CD4-positive, CD25-positive, alpha-beta regulatory T cell (primary cell): ENCODE measurements at regions not wholly inside any gene's neighbourhood (a gene's known extent, or its start where the extent isn't known, plus 50 kb on each side); places are given as distances from the start of the nearest gene placed in this dataset.

Experiments
- ATAC-seq, 2 donors: fragments of 150-1000 bp; cut with Tn5 transposase; one replicate each; pipeline ENCODE4 v1.10.0; 2021; ENCODE audit warnings: low read depth in 2 of 2, moderate number of reproducible peaks in 2 of 2, moderate library complexity in 1 of 2
- DNase-seq, 3 donors: peaks; one replicate each; pipeline versions ENCODE4 v3.0.0 to v3.0.0-alpha.2; 2012 to 2022; ENCODE audit warnings: mixed read lengths in 1 of 3
- H3K27ac ChIP-seq: one replicate; pipeline ENCODE4 v1.7.0; 2013; ENCODE audit warnings: mild to moderate bottlenecking, low read length; ENCODE audit not compliant: insufficient read depth, poor library complexity, severe bottlenecking
- H3K27me3 ChIP-seq: one replicate; pipeline ENCODE4 v1.7.0; 2013; ENCODE audit warnings: low read length; ENCODE audit not compliant: control insufficient read depth, insufficient read depth
- H3K36me3 ChIP-seq: one replicate; pipeline ENCODE4 v1.7.0; 2013; ENCODE audit warnings: mild to moderate bottlenecking, low read length, moderate library complexity; ENCODE audit not compliant: control insufficient read depth, insufficient read depth
- H3K4me1 ChIP-seq: 2 replicates; pipeline ENCODE4 v1.7.0; 2013; ENCODE audit warnings: mild to moderate bottlenecking, low read length; ENCODE audit not compliant: insufficient read depth, control insufficient read depth, poor library complexity, severe bottlenecking
- H3K4me3 ChIP-seq: one replicate; pipeline ENCODE4 v1.7.0; 2013; ENCODE audit warnings: low read depth, mild to moderate bottlenecking, low read length, moderate library complexity
- H3K9me3 ChIP-seq, 2 experiments: 1 replicate in 1 of 2; 2 replicates in 1 of 2; pipeline ENCODE4 v1.7.0; 2013; ENCODE audit warnings: low read length in 2 of 2, mild to moderate bottlenecking in 1 of 2, moderate library complexity in 1 of 2; ENCODE audit not compliant: control insufficient read depth in 2 of 2
- H3K27ac Mint-ChIP-seq, 3 donors: one replicate each; pipeline ENCODE4 v1.8.0; 2020 to 2022; ENCODE audit warnings: mild to moderate bottlenecking in 3 of 3, mixed read lengths in 3 of 3, moderate library complexity in 2 of 3
- H3K27me3 Mint-ChIP-seq: one replicate; pipeline ENCODE4 v1.8.0; 2022; ENCODE audit warnings: mild to moderate bottlenecking, mixed read lengths
- H3K36me3 Mint-ChIP-seq: one replicate; pipeline ENCODE4 v1.8.0; 2020; ENCODE audit warnings: mixed read lengths
- H3K4me1 Mint-ChIP-seq, 4 donors: one replicate each; pipeline ENCODE4 v1.8.0; 2020 to 2022; ENCODE audit warnings: mixed read lengths in 4 of 4, mild to moderate bottlenecking in 1 of 4
- H3K4me3 Mint-ChIP-seq, 4 donors: one replicate each; pipeline ENCODE4 v1.8.0; 2020 to 2022; ENCODE audit warnings: mild to moderate bottlenecking in 4 of 4, mixed read lengths in 4 of 4, moderate library complexity in 3 of 4
- H3K9me3 Mint-ChIP-seq, 7 donors: one replicate each; pipeline ENCODE4 v1.8.0; 2020 to 2022; ENCODE audit warnings: mixed read lengths in 7 of 7, mild to moderate bottlenecking in 3 of 7, moderate library complexity in 2 of 7

DNA sequence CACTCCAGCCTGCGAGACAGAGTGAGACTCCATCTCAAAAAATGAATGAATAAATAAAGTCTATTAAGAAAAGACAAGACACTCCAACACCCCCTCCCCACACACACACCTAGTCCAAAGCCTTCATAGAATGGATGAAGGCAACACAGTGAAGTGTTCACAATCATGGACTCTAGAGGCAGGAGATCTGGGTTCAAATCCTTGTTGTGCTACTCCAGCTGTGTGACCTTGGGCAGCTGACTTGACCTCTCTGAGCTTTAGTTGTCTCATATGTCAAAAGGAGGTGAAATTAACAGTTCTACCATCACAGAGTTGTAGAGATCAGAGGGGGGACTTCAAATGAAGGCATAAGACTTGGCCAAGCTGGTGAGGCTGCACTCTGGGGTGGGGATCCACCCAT lies 95.8 kb upstream of the MAP1LC3B2 start:
- ATAC-seq: no peak
- no peak for DNase-seq

GRCh38 chr12:116465407-116465806 lies 93.8 kb upstream of the MAP1LC3B2 start:
- no peaks in the 10 kb centered on the region for H3K36me3 ChIP-seq
- DNase-seq: no peak
- H3K27me3 Mint-ChIP-seq: peaks cover 4% of the 10 kb centered on the region

More for the DNA sequence above, 95.8 kb upstream of the MAP1LC3B2 start:
- Histone ChIP-seq H3K4me1 (no peaks in the 10 kb centered on the region), H3K27ac (no peak overlapping the region), H3K9me3 (no peaks in the 10 kb centered on the region), H3K4me3 (no peak overlapping the region), H3K36me3 (no peaks in the 10 kb centered on the region), H3K27me3 (no peaks in the 10 kb centered on the region)
- H3K27me3 Mint-ChIP-seq: peaks cover 4% of the 10 kb centered on the region
- no peaks in the 10 kb centered on the region for H3K4me1 Mint-ChIP-seq
- H3K27ac Mint-ChIP-seq: no peak overlapping the region
- peaks cover 0 to 2% (median 0%) of the 10 kb centered on the region in 7 donors for H3K9me3 Mint-ChIP-seq
- no peaks in the 10 kb centered on the region for H3K36me3 Mint-ChIP-seq
- no peak overlapping the region for H3K4me3 Mint-ChIP-seq

GRCh38 chr12:116465856-116466255 lies 93.3 kb upstream of the MAP1LC3B2 start:
- Histone ChIP-seq H3K36me3 (no peaks in the 10 kb centered on the region), H3K27me3 (no peaks in the 10 kb centered on the region), H3K4me1 (no peaks in the 10 kb centered on the region), H3K4me3 (no peak overlapping the region), H3K27ac (no peak overlapping the region), H3K9me3 (no peaks in the 10 kb centered on the region)
- DNase-seq: no peak
- H3K4me3 Mint-ChIP-seq: no peak overlapping the region
- no peak for ATAC-seq
- H3K9me3 Mint-ChIP-seq: peaks cover 0 to 2% (median 0%) of the 10 kb centered on the region in 7 donors
- no peaks in the 10 kb centered on the region for H3K4me1 Mint-ChIP-seq
- H3K27me3 Mint-ChIP-seq: peaks cover 4% of the 10 kb centered on the region
- peaks cover 3% of the 10 kb centered on the region for H3K36me3 Mint-ChIP-seq
- H3K27ac Mint-ChIP-seq: no peak overlapping the region

More at GRCh38 chr12:116465407-116465806, 93.8 kb upstream of the MAP1LC3B2 start:
- H3K4me3 ChIP-seq: no peak overlapping the region
- H3K27ac ChIP-seq: no peak overlapping the region
- peaks cover 3% of the 10 kb centered on the region for H3K36me3 Mint-ChIP-seq
- H3K9me3 ChIP-seq: no peaks in the 10 kb centered on the region
- H3K27ac Mint-ChIP-seq: no peak overlapping the region
- no peaks in the 10 kb centered on the region for H3K27me3 ChIP-seq
- H3K9me3 Mint-ChIP-seq: peaks cover 0 to 2% (median 0%) of the 10 kb centered on the region in 7 donors
- no peaks in the 10 kb centered on the region for H3K4me1 Mint-ChIP-seq
- no peak for ATAC-seq
- H3K4me1 ChIP-seq: no peaks in the 10 kb centered on the region
- no peak overlapping the region for H3K4me3 Mint-ChIP-seq

GRCh38 chr12:116466536-116466935 lies 92.6 kb upstream of the MAP1LC3B2 start:
- Mint-ChIP-seq H3K4me3 (no peak overlapping the region), H3K9me3 (peaks cover 0 to 2% (median 0%) of the 10 kb centered on the region in 7 donors), H3K27me3 (peaks cover 4% of the 10 kb centered on the region), H3K36me3 (peaks cover 3% of the 10 kb centered on the region), H3K27ac (no peak overlapping the region), H3K4me1 (no peaks in the 10 kb centered on the region)
- no peak for DNase-seq
- Histone ChIP-seq H3K4me1 (no peaks in the 10 kb centered on the region), H3K27ac (no peak overlapping the region), H3K4me3 (no peak overlapping the region), H3K36me3 (no peaks in the 10 kb centered on the region), H3K9me3 (no peaks in the 10 kb centered on the region), H3K27me3 (no peaks in the 10 kb centered on the region)
- no peak for ATAC-seq

DNA sequence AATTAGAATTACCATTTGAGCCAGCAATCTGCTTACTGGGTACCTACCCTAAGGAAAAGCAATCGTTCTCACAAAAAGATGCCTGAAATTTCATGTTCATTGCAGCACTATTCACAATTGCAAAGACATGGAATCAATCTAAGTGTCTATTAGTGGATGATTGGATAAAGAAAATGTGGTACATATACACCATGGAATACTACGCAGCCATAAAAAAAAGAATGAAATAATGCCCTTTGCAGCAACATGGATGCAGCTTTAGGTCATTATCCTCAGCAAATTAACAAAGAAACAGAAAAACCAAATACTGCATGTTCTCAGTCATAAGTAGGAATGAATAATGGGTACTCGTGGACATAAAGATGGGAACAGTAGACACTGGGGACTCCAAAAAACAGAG lies 89.8 kb upstream of the MAP1LC3B2 start:
- Histone ChIP-seq H3K9me3 (no peaks in the 10 kb centered on the region), H3K27ac (no peak overlapping the region), H3K4me3 (no peak overlapping the region), H3K27me3 (no peaks in the 10 kb centered on the region), H3K4me1 (no peaks in the 10 kb centered on the region), H3K36me3 (no peaks in the 10 kb centered on the region)
- peaks cover 0 to 2% (median 0%) of the 10 kb centered on the region in 7 donors for H3K9me3 Mint-ChIP-seq
- H3K4me1 Mint-ChIP-seq: peaks cover 0 to 2% (median under 1%) of the 10 kb centered on the region in 4 donors
- peaks cover 4% of the 10 kb centered on the region for H3K27me3 Mint-ChIP-seq
- ATAC-seq (no peak), DNase-seq (no peak)
- H3K27ac Mint-ChIP-seq: no peak overlapping the region
- peaks cover 3% of the 10 kb centered on the region for H3K36me3 Mint-ChIP-seq
- H3K4me3 Mint-ChIP-seq: no peak overlapping the region

DNA sequence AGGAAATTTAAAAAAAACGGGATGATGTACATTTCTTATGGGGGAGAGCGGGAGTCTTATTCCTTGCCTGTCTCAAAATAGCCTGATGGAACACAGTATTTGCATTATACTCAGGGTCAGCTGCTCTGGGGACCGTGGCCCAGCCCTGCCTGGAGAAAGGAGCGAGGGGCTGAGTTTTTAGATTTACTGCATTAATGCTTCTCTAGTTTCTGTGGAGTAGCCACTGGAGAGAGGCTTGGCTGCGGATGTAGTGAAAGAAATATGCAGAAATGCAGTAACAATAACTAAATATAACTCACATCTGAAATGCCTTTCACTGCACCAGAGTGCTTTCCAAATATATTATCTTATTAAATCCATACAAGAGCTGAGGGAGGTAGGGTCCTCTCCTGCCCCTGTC lies 87.6 kb upstream of the MAP1LC3B2 start:
- Mint-ChIP-seq H3K4me1 (peaks cover 0 to 2% (median under 1%) of the 10 kb centered on the region in 4 donors), H3K9me3 (peaks cover 0 to 9% (median 3%) of the 10 kb centered on the region in 7 donors), H3K27ac (no peak overlapping the region), H3K36me3 (peaks cover 3% of the 10 kb centered on the region), H3K4me3 (no peak overlapping the region), H3K27me3 (peaks cover 15% of the 10 kb centered on the region)
- Histone ChIP-seq H3K4me1 (no peaks in the 10 kb centered on the region), H3K27ac (no peak overlapping the region), H3K9me3 (no peaks in the 10 kb centered on the region), H3K36me3 (no peaks in the 10 kb centered on the region), H3K27me3 (no peaks in the 10 kb centered on the region), H3K4me3 (no peak overlapping the region)
- DNase-seq (no peak), ATAC-seq (no peak)

DNA sequence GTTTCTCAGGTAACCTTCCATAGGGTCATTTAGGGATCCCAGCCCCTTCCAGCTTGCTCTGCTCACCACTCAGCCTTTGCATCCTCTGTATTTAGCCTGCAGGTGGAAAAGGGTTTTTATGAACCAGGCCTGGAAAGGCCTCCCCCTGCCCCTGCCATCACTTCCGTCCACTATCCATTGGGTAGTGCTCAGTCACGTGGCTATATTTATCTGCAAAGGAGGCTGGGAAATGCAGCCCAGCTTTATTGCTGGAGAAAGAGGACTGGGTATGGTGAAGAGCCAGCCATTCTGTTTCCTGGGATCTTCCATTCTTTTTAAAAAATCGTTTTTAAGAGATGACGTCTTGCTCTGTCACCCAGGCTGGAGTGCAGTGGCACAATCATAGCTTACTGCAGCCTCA lies 87.0 kb upstream of the MAP1LC3B2 start:
- no peak overlapping the region for H3K27ac ChIP-seq
- no peak for DNase-seq
- peaks cover 16% of the 10 kb centered on the region for H3K27me3 Mint-ChIP-seq
- H3K4me1 ChIP-seq: no peaks in the 10 kb centered on the region
- H3K27ac Mint-ChIP-seq: no peak overlapping the region
- H3K4me1 Mint-ChIP-seq: peaks cover 0 to 2% (median under 1%) of the 10 kb centered on the region in 4 donors
- peaks cover 0 to 11% (median 4%) of the 10 kb centered on the region in 7 donors for H3K9me3 Mint-ChIP-seq
- H3K4me3 ChIP-seq: no peak overlapping the region
- H3K27me3 ChIP-seq: no peaks in the 10 kb centered on the region
- H3K36me3 ChIP-seq: no peaks in the 10 kb centered on the region
- no peaks in the 10 kb centered on the region for H3K9me3 ChIP-seq
- no peak for ATAC-seq
- peaks cover 3% of the 10 kb centered on the region for H3K36me3 Mint-ChIP-seq
- H3K4me3 Mint-ChIP-seq: no peak overlapping the region

GRCh38 chr12:116473416-116473815 lies 85.8 kb upstream of the MAP1LC3B2 start:
- H3K27me3 ChIP-seq: no peaks in the 10 kb centered on the region
- no peak overlapping the region for H3K4me3 ChIP-seq
- no peak for DNase-seq
- Mint-ChIP-seq H3K27ac (no peak overlapping the region), H3K4me3 (no peak overlapping the region), H3K9me3 (peaks cover 0 to 11% (median 4%) of the 10 kb centered on the region in 7 donors), H3K36me3 (peaks cover 3% of the 10 kb centered on the region), H3K4me1 (peaks cover 0 to 2% (median under 1%) of the 10 kb centered on the region in 4 donors), H3K27me3 (peaks cover 12% of the 10 kb centered on the region)
- H3K9me3 ChIP-seq: no peaks in the 10 kb centered on the region
- H3K36me3 ChIP-seq: no peaks in the 10 kb centered on the region
- no peaks in the 10 kb centered on the region for H3K4me1 ChIP-seq
- H3K27ac ChIP-seq: no peak overlapping the region
- ATAC-seq: no peak
